SU-DHL-6 (cell line): ENCODE measurements at regions not wholly inside any gene's neighbourhood (a gene's known extent, or its start where the extent isn't known, plus 50 kb on each side); places are given as distances from the start of the nearest gene placed in this dataset.

Experiments
- EZH2phosphoT487 ChIP-seq: fragments of 200-600 bp; sonication (generic), shearing (Covaris generic); conservative IDR thresholded peaks from 2 replicates; pipeline ENCODE4 v1.6.1; 2018; ENCODE audit warnings: mild to moderate bottlenecking, antibody characterized with exemption, low read length, moderate library complexity, mixed read lengths
- TF ChIP-seq, protein P1 (sequence below): fragments of 200-600 bp; sonication (generic); IDR thresholded peaks from one replicate; pipeline ENCODE4 v1.5.1; 2017; ENCODE audit warnings: antibody characterized with exemption, mild to moderate bottlenecking, low read length, moderate library complexity; ENCODE audit not compliant: insufficient read depth, poor library complexity, severe bottlenecking

DNA sequence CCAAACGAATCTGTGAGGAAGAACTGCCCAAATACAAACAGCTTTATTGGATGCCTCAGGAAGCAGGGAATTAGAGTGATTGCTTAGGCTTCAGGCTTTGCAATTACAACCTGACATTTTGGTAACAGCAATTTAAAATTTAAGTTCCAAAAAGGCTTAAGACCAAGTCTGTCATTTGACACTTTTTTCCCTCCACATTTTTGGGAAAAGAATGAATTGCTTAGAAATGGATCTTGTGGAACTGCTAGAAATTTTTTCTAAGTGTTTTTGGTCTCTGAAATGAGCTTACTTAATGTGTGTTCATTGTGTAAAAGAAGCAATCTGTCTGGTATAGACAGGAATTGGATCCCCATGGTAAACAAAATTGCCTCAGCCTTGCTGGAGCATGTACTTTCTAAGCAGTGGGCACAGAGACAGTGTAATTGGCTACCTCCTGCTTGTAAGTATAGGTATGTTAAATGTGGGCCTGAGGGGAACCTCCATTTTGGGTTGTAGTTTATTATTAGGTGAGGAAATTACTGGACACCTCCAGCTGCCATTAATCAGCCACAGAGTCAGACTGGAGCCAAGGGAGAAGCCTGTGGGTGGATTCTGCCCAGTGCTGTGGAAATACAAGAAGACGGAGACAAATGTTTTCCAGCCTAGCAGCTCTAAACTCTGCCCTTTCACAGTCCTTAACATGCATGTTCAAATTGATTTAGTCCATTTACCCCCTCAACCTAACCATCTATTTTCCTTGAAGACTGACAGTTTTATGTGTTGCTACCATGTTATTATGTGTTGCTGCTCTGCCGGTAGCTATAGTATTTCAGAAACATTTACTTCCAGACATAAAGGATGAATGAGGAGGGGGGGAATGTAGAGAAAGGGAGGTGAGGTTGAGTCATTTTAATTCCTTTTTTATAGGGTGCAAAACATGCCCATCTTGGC, 473.0 kb downstream of the SPRY1 start:
- TF ChIP-seq, protein P1, sequence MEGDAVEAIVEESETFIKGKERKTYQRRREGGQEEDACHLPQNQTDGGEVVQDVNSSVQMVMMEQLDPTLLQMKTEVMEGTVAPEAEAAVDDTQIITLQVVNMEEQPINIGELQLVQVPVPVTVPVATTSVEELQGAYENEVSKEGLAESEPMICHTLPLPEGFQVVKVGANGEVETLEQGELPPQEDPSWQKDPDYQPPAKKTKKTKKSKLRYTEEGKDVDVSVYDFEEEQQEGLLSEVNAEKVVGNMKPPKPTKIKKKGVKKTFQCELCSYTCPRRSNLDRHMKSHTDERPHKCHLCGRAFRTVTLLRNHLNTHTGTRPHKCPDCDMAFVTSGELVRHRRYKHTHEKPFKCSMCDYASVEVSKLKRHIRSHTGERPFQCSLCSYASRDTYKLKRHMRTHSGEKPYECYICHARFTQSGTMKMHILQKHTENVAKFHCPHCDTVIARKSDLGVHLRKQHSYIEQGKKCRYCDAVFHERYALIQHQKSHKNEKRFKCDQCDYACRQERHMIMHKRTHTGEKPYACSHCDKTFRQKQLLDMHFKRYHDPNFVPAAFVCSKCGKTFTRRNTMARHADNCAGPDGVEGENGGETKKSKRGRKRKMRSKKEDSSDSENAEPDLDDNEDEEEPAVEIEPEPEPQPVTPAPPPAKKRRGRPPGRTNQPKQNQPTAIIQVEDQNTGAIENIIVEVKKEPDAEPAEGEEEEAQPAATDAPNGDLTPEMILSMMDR = no peak
- TF ChIP-seq EZH2phosphoT487 = no peak
